HG03159 (cell line): ENCODE measurements at regions not wholly inside any gene's neighbourhood (a gene's known extent, or its start where the extent isn't known, plus 50 kb on each side); places are given as distances from the start of the nearest gene placed in this dataset.
"Not testable (repeated sequence)": the region's sequence is repeated elsewhere in the genome, so short reads cannot be mapped to it uniquely, and the experiment has no call there.

Experiments used
- ATAC-seq: cut with Tn5 transposase; IDR thresholded peaks from one replicate; pipeline ENCODE4 v1.9.1; 2021; ENCODE audit warnings: mild to moderate bottlenecking, moderate library complexity; ENCODE audit not compliant: unreplicated experiment

GRCh38 chr4:78691971-78692821 is 84.0 kb upstream of the BMP2K start:
- peak; percentile 78 for ATAC-seq

- no peak for ATAC-seq
These were observed 83.4 kb upstream of the BMP2K start for GRCh38 chr4:78692822-78693170.

DNA sequence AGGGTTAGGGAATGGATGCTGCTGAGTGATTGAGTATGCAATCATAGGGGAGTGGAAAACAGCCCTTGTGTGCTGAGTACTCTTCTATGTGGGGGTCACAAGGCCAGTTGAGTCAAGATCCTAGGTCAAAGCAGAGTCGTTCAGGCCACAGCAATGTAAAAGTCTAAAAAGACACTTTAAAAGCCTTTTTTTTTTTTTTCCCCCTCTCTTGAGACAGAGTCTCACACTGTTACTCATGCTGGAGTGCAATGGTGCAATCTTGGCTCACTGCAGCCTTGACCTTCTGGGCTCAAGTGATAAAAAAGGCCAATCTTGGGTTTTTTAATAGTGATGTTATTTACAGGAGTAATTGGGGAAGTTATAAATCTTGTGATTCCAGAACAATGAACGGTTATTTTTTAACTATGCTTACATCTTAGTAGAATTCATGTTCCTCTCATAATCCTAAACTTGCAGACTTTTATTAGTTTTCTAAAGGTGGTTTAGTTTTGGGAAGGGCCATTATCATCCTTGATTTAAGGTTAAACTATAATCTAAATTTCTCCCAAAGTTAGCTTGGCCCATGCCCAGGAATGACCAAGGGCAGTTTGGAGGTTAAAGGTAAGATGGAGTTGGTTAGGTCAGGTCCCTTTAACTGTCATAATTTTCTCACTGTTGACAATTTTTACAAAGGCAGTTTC is 82.2 kb upstream of the BMP2K start:
- ATAC-seq, result no peak

GRCh38 chr4:78694457-78694787 is 81.7 kb upstream of the BMP2K start:
- ATAC-seq, result no peak

- no peak for ATAC-seq
These were observed 80.2 kb upstream of the BMP2K start for GRCh38 chr4:78695910-78696309.

DNA sequence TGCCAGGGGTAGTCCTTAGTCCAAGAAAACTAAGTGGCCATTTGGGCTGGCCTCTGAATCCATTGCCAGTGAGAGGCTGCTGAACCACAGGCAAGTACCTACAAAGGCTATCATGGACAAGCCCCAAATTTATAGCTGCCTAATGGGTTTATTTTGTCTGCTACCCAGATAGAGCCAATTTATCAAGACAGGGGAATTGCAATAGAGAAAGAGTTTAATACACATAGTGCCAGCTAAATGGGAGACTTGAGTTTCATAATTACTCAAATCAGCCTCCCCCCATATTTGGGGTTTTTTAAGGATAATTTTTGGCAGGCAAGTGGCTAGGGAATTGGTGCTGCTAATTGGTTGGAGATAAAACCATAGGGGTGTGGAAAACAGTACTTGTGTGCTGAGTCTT is 73.1 kb upstream of the BMP2K start:
- ATAC-seq, result no peak

DNA sequence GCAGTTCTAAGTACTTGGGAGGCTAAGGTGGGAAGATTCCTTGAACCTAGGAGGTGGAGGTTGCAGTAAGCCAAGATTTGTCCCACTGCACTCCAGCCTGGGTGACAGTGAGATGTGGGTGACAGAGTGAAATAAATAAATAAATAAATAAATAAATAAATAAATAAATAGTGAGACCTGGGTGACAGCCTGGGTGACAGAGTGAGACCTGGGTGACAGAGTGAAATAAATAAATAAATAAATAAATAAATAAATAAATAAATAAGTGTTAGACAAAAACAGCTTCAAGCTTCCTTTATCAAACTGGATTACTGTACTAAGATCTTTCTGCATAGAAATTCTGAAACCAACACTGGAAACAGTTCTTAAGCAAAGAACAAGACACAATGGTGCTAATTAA is 71.8 kb upstream of the BMP2K start:
- ATAC-seq, result no peak

GRCh38 chr4:78704981-78705683 is 71.0 kb upstream of the BMP2K start:
- ATAC-seq, result no peak

DNA sequence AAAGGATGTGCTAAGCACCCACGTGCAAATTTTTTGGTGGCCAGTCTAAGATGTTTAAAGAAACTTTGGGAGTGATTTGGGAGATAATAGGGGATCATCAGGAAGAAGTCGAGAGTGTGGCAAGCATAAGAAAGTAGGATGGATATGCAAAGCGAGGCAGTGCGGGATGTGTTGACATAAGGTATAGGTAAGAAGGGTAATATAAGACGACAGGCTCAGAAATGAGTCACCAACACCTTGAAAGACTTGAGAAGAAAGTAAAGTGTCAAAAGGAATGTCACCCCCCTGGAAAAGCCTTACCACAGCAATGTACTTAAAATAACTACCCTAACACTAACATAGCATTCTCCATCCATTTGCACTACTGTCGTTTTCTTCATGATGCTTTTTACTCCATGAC is 69.8 kb upstream of the BMP2K start:
- no peak for ATAC-seq

- ATAC-seq, result peak; percentile 45
These were observed 68.9 kb upstream of the BMP2K start for GRCh38 chr4:78707268-78707667.

GRCh38 chr4:78707793-78708192 is 68.4 kb upstream of the BMP2K start:
- peak; percentile 44 for ATAC-seq

- no peak for ATAC-seq
These were observed 65.6 kb upstream of the BMP2K start for GRCh38 chr4:78710536-78710935.

- no peak for ATAC-seq
These were observed 64.5 kb upstream of the BMP2K start for GRCh38 chr4:78711676-78712075.

GRCh38 chr4:78714598-78714997 is 61.6 kb upstream of the BMP2K start:
- ATAC-seq, result not testable (repeated sequence)

DNA sequence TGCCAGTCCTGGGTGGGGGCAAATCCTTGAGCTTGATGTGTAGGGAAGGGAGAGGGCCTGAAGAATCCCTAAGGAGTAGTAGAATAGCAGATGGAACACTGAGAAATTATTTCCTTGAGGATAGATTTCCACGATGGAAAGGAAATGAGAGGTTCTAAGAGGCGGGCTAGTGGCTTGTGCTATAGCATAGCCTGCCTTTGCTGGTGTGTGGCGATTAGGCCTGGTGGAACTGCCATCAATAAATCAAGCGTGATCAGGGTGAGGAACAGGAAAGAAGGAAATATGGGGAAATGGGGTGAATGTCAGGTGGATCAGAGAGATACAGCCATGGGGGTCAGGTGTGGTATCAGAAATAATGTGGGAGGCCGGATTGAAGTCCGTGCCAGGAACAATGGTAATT is 60.8 kb upstream of the BMP2K start:
- ATAC-seq, result not testable (repeated sequence)

DNA sequence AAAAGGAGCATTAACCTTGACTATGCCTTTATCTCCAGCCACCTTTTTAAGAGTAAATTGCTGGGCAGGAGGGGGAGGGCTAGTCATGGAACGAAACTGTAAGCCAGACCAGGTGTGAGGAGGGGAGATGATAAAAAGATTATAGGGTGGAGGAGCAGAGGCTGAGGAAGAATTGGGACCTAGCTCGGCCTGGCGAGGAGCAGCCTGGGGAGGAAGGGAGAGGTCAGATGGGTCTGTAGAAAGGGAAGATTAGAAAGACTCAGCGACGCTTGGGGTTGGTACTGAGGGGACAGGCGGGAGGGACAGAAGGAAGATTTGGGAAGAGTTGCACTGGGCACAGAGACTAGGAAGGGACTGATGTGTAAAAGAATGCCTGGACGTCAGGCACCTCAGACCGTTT is 58.4 kb upstream of the BMP2K start:
- ATAC-seq, result not testable (repeated sequence)

DNA sequence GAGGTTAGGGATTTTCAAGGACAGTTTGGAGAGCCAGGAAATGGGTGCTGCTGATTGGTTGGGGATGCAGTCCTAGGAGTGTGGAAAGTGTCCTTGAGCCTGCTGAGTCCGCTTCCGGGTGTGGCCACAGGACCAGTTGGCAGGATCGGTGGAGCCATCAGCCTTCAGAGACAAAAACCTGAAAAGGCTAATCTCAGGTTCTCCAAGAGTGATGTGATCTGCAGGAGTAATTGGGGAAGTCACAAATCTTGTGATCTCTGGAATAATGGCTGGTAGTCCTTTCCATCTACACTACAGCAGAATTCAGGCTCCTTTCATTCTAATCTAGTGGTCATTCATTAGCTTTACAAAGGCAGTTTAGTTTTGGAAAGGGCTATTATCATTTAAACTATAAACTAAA is 55.9 kb upstream of the BMP2K start:
- ATAC-seq, result no peak

GRCh38 chr4:78720994-78721677 is 55.0 kb upstream of the BMP2K start:
- ATAC-seq, result peak; percentile 85

GRCh38 chr4:78721747-78722146 is 54.4 kb upstream of the BMP2K start:
- no peak for ATAC-seq

GRCh38 chr4:78722320-78722719 is 53.8 kb upstream of the BMP2K start:
- no peak for ATAC-seq

DNA sequence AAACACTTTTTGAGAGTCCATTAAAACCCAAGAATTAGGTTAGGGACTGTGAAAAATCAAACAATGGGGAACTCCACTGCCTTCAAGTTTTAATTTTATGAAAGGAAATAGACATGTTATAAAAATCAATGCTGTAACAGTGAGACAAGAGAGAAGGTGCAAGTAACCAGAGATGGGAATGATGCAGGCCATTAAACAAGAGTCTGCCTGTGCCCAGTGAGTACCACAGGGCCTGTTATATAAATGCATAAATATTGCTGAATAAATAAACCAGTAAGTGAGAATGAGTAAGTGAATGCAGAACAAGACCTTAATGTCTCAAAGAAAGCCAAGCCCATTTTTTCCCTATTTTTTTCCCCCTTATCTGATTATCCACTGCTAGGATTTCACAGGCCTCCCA is 53.3 kb upstream of the BMP2K start:
- no peak for ATAC-seq
